Liver (tissue), 8 donors: ENCODE measurements at regions not wholly inside any gene's neighbourhood (a gene's known extent, or its start where the extent isn't known, plus 50 kb on each side); places are given as distances from the start of the nearest gene placed in this dataset.

ENCODE experiments used
- DNase-seq: peaks from one replicate; pipeline ENCODE4 v3.0.0-alpha.2; 2017; ENCODE audit warnings: low spot score
- H3K27ac ChIP-seq, 2 donors: one replicate each; pipeline ENCODE4 v1.7.0; 2013; ENCODE audit warnings: inconsistent platforms in 2 of 2, low read length in 2 of 2, control low read depth in 1 of 2, low read depth in 1 of 2, mild to moderate bottlenecking in 1 of 2
- H3K27me3 ChIP-seq, 4 donors: one replicate each; pipeline versions ENCODE4 v1.6.1 to v1.7.0; 2013; ENCODE audit warnings: low read length in 3 of 4, inconsistent platforms in 1 of 4, mild to moderate bottlenecking in 1 of 4, moderate library complexity in 1 of 4; ENCODE audit not compliant: control insufficient read depth in 4 of 4, insufficient read depth in 4 of 4
- H3K36me3 ChIP-seq, 4 donors: one replicate each; pipeline versions ENCODE4 v1.6.1 to v1.7.0; 2013; ENCODE audit warnings: low read length in 3 of 4, mild to moderate bottlenecking in 3 of 4, low read depth in 1 of 4, moderate library complexity in 1 of 4; ENCODE audit not compliant: control insufficient read depth in 4 of 4, insufficient read depth in 3 of 4
- H3K4me1 ChIP-seq, 4 donors: one replicate each; pipeline versions ENCODE4 v1.6.1 to v1.7.0; 2013; ENCODE audit warnings: low read length in 3 of 4, mild to moderate bottlenecking in 3 of 4, moderate library complexity in 1 of 4; ENCODE audit not compliant: control insufficient read depth in 4 of 4, insufficient read depth in 4 of 4
- H3K4me3 ChIP-seq, 3 donors: one replicate each; pipeline versions ENCODE4 v1.6.1 to v1.7.0; 2013; ENCODE audit warnings: low read length in 3 of 3, control low read depth in 1 of 3, low read depth in 1 of 3, mild to moderate bottlenecking in 1 of 3
- H3K9ac ChIP-seq, 2 donors: one replicate each; pipeline ENCODE4 v1.7.0; 2013; ENCODE audit warnings: low read length in 2 of 2, mild to moderate bottlenecking in 2 of 2, moderate library complexity in 2 of 2, control low read depth in 1 of 2, low read depth in 1 of 2
- H3K9me3 ChIP-seq, 4 donors: one replicate each; pipeline versions ENCODE4 v1.6.1 to v1.7.0; 2013; ENCODE audit warnings: low read length in 3 of 4; ENCODE audit not compliant: control insufficient read depth in 4 of 4
- CTCF ChIP-seq: fragments of 150-350 bp; IDR thresholded peaks from 2 replicates; pipeline ENCODE4 v1.5.1; 2017; ENCODE audit warnings: improper control_type of control experiment, low read depth, low read length; ENCODE audit not compliant: missing input control
- EGR1 ChIP-seq, 2 donors: IDR thresholded peaks; 2 replicates each; pipeline ENCODE4 v1.6.1; 2016 to 2018; ENCODE audit warnings: antibody characterized with exemption in 2 of 2, low read depth in 2 of 2
- FOXA1 ChIP-seq: IDR thresholded peaks from 2 replicates; pipeline ENCODE4 v1.6.1; 2016; ENCODE audit warnings: antibody characterized with exemption
- FOXA2 ChIP-seq: IDR thresholded peaks from 2 replicates; pipeline ENCODE4 v1.6.1; 2016; ENCODE audit warnings: antibody characterized with exemption
- GABPA ChIP-seq, 2 donors: IDR thresholded peaks in 1 of 2; conservative IDR thresholded peaks in 1 of 2; 2 replicates each; pipeline ENCODE4 v1.6.1; 2016; ENCODE audit warnings: antibody characterized with exemption in 2 of 2, mild to moderate bottlenecking in 1 of 2, moderate library complexity in 1 of 2
- HNF4A ChIP-seq, 2 donors: conservative IDR thresholded peaks; 2 replicates each; pipeline ENCODE4 v1.6.1; 2016; ENCODE audit warnings: antibody characterized with exemption in 2 of 2, mild to moderate bottlenecking in 2 of 2
- HNF4G ChIP-seq: IDR thresholded peaks from 2 replicates; pipeline ENCODE4 v1.6.1; 2016; ENCODE audit warnings: antibody characterized with exemption
- JUND ChIP-seq, 2 donors: IDR thresholded peaks; 2 replicates each; pipeline ENCODE4 v1.6.1; 2016; ENCODE audit warnings: antibody characterized with exemption in 2 of 2
- RAD21 ChIP-seq, 2 donors: IDR thresholded peaks; 2 replicates each; pipeline ENCODE4 v1.6.1; 2016; ENCODE audit warnings: antibody characterized with exemption in 2 of 2, mild to moderate bottlenecking in 2 of 2
- REST ChIP-seq: IDR thresholded peaks from 2 replicates; pipeline ENCODE4 v1.6.1; 2016; ENCODE audit warnings: antibody characterized with exemption, mild to moderate bottlenecking
- RXRA ChIP-seq, 2 donors: IDR thresholded peaks; 2 replicates each; pipeline ENCODE4 v1.6.1; 2017 to 2018; ENCODE audit warnings: antibody characterized with exemption in 2 of 2, mild to moderate bottlenecking in 1 of 2
- SP1 ChIP-seq: IDR thresholded peaks from 2 replicates; pipeline ENCODE4 v1.6.1; 2018; ENCODE audit warnings: antibody characterized with exemption, mild to moderate bottlenecking
- TAF1 ChIP-seq: conservative IDR thresholded peaks from 2 replicates; pipeline ENCODE4 v1.6.1; 2016; ENCODE audit warnings: antibody characterized with exemption, mild to moderate bottlenecking
- YY1 ChIP-seq: IDR thresholded peaks from 2 replicates; pipeline ENCODE4 v1.6.1; 2016; ENCODE audit warnings: antibody characterized with exemption, mild to moderate bottlenecking
- WGBS: extraction: QIAGEN DNeasy Blood & Tissue Kit; methylation state at CpG from one replicate; pipeline ENCODE4 v1.1.7; 2013; 5-methylcytosine and 5-hydroxymethylcytosine counted together
- TF ChIP-seq, protein P1 (sequence below): IDR thresholded peaks from 2 replicates; pipeline ENCODE4 v1.6.1; 2016; ENCODE audit warnings: antibody characterized with exemption
- donor health status: healthy.
- donor health status: healthy.
- donor health status: healthy.
- donor health status: healthy.
- donor health status: healthy.

GRCh38 chr10:59079386-59080226 lies 96.8 kb upstream of the PHYHIPL start:
- no peak overlapping the region for H3K4me3 ChIP-seq
- 25% methylated on average over 4 of the region's 4 CpGs for WGBS
- H3K9ac ChIP-seq: no peak overlapping the region
- no peak for DNase-seq
- H3K36me3 ChIP-seq: no peaks in the 10 kb centered on the region
- TF ChIP-seq HNF4G: no peak
- peak; percentile 11 for TF ChIP-seq SP1
- no peak for TF ChIP-seq TAF1
- TF ChIP-seq HNF4A (conservative IDR thresholded peaks at IDR 0.05): peak; percentile 6 to 31
- no peak for TF ChIP-seq FOXA1
- TF ChIP-seq YY1: no peak
- peak in 1 of 2 donors; percentile 15 for TF ChIP-seq RAD21 (IDR thresholded peaks at IDR 0.05)
- peak in 1 of 2 donors; percentile 29 for TF ChIP-seq RXRA (IDR thresholded peaks at IDR 0.05)
- peak; percentile 77 to 87 for TF ChIP-seq JUND (IDR thresholded peaks at IDR 0.05)
- TF ChIP-seq REST: no peak
- TF ChIP-seq, protein P1, sequence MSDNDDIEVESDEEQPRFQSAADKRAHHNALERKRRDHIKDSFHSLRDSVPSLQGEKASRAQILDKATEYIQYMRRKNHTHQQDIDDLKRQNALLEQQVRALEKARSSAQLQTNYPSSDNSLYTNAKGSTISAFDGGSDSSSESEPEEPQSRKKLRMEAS: no peak
- no peak for TF ChIP-seq GABPA (IDR thresholded peaks at IDR 0.05 in 1 of 2, conservative IDR thresholded peaks at IDR 0.05 in 1 of 2)
- TF ChIP-seq EGR1 (IDR thresholded peaks at IDR 0.05; ENCODE audit: low read depth in 2 of 2): no peak
- peaks cover 6 to 29% (median 14%) of the 10 kb centered on the region in 4 donors for H3K4me1 ChIP-seq
- peak overlapping the region; percentile 11 to 17 for H3K27ac ChIP-seq
- H3K9me3 ChIP-seq: no peaks in the 10 kb centered on the region
- H3K27me3 ChIP-seq: no peaks in the 10 kb centered on the region

GRCh38 chr10:59082249-59082648 lies 94.2 kb upstream of the PHYHIPL start:
- no peak for DNase-seq
- TF ChIP-seq HNF4G (no peak), FOXA2 (no peak), CTCF (no peak)
- Histone ChIP-seq H3K27ac (no peak overlapping the region), H3K4me3 (no peak overlapping the region), H3K27me3 (no peaks in the 10 kb centered on the region), H3K9ac (no peak overlapping the region), H3K9me3 (no peaks in the 10 kb centered on the region), H3K36me3 (no peaks in the 10 kb centered on the region), H3K4me1 (peaks cover 4 to 25% (median 12%) of the 10 kb centered on the region in 4 donors)
- WGBS: 88% methylated on average over 3 of the region's 3 CpGs
